NCI-H524 (cell line): ENCODE measurements at regions not wholly inside any gene's neighbourhood (a gene's known extent, or its start where the extent isn't known, plus 50 kb on each side); places are given as distances from the start of the nearest gene placed in this dataset.

Experiments used
- DNase-seq, 2 experiments: peaks; one replicate each; lab custom pipeline; 2025; lab: John Stamatoyannopoulos, UW

DNA sequence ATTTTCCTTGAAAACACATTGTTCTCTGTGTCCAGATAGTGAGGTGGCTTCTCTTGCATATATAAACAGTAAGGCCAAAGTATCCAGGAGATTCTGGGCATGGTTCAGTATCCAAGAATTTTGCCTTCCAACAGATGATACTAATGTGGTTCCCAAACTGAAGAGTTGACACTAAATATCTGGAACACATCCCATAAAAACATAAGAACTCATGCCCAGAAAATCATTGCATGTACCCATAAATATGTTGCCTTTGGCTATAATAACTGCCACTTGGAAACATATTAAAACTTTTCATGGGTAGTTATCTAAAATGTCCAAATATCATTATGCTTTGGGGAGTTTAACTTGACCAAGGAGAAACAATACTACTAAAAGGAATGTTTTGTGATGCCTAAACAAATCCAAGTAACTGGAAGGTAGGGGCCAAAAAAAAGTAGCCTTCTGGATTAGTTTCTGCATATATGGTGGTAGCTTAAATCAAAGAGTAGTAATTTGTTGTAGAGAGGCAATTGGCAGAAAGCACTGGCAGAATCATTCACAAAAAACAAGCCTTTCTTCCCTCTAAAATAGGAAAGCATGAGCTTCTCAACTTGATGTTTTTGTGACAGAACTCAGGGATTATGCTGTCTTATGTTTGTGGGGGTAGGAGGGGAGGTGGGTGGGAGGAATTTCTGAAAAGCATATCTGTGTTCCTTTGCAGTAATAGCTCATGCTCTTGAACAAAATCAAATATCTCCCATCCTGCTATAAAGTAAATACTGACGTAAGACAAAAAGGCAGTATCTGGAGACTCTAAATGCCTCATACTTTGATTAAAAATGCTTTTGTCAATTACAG, 753.9 kb downstream of the TUSC7 start:
- no peak for DNase-seq

DNA sequence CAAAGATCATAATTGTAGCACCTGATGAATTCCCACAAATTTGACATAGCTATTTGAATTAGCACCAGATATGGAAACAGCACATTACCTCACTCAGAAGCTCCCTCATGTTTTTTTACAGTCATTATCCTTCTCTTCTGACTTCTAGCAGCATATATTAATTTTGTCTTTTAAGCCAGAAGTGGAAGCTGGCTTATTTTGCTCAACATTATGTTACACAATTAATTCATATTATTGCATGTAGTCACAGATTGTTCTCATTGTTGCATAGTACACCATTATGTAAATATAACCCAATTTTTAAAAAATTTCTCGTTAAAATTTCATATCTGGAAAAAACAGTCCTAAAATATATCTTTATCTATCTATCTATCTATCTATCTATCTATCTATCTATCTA, 762.3 kb downstream of the TUSC7 start:
- DNase-seq: no peak

DNA sequence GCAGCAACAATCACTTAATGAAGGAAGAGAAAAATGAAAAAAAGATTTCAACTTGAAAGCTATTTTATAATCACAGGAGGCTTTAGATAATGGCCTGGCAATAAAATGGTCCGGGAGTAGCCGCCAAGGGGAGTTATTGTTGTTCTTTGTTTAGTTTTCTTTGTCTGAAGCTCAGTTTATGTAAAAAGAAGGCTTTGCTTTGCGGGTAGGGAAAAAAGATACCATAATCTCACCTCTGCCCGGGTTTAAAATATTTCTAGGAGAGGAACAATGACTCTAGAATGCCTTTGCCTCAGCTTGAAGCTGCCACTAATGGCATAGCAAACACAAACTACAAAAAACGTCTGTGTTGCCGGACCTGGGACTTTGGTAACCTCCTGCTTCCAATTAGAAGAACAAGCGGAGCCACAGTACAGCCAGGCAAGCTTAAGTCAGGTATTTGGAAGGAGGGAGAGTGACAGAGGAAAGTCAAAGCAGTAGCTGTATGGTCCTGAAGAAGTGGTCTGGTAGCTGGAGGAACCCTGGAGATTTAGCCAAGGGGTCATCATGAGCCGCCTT, 764.5 kb downstream of the TUSC7 start:
- no peak for DNase-seq

DNA sequence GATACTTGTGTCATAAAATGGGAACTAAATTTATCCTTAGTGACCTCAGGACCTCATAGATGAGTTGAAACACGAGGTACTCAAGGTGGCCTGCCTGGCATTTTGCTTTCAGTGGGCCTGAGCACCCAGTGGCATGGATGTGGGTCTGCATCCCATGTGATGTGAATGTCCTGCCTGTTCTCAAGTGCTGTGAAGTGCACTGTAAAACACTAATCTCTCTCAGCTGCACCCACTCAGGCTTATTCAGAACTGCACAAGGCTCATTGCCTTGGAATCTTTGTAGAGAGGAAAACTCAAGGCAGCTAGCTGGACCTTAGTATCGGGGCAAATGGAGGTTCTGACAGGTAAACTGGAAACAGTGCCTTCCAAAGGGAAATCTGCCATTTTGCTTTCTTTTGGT, 767.0 kb downstream of the TUSC7 start:
- peak; percentile 78 to 88 for DNase-seq

DNA sequence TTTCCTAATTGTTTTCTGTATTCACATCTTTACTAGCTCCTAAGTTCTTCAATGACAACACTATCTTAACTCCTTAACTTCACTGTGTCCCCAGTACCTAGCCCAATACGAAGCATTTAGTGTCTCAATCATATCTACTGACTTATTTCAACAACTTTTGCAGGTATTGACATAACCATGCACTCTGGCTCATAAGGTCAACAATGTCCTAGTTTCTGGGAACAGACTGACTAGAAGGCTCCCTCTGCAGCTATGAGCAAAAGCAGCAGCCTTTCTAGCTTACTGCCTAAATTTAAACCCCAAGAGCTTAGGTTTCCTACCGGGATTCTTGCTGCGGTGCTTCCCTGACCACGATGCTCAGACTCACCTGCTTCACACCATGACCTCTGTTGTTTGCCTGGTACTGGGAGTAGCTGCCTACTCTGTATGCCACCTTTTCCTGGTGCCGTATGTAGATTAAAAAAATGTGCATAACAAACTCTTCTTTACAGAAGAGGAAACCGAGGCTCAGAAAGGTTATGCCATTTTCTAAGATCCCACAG, 767.7 kb downstream of the TUSC7 start:
- DNase-seq: no peak

DNA sequence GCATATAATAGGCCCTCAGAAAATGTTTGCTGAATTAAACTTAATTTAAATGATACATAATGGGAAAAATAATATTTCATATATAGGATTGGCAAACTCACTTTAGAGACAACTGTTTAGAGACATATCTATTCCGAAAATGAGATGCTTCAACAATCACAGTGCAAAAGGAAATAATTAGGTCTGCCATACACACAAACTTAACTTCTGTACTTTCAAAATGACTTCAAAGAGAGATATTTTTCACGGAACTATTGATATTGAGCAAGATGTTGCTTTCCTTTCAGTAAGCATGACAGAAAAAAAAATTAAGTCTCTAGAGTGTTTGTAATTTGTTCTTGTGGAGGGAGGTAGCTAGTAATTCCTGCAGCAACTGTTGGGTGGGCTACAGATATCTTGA, 769.5 kb downstream of the TUSC7 start:
- no peak for DNase-seq

DNA sequence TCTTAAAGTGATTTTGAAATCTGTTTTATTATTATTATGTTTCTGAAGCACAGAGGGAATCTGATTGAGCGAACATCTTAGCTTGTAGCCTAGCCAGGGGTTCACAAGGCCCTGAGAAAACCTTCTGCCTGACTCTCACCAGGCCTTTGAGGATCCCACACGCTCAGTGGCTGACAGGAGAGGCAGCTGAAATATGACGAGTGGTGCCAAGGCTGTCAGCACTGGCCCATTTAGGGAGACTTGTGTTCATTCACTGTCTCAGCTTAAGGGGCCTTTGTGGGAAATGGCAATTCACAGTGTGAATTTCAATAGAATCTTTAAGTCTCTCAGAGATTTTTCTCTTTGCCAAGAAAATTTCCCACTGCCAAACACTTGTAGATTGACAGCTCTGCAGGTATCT, 770.9 kb downstream of the TUSC7 start:
- DNase-seq: no peak

DNA sequence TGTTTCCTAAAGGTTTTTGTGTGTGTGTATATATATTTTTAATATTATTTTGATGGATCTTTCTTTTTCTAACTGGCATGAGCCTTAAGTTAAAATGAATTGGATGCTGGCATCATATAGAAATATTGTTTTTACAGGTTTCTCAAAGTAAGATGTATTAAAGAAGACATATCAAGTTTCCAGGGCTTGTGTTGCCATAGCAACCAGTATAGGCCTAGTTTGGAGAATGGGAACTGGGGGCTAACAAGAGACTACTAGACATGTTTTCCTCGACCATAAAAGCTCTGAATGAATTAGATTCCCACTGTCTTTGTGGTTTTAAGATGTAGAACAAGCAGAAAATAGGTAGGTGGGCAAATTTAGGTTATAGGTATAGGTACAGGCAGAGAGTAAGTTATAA, 771.4 kb downstream of the TUSC7 start:
- peak; percentile 24 to 70 for DNase-seq

DNA sequence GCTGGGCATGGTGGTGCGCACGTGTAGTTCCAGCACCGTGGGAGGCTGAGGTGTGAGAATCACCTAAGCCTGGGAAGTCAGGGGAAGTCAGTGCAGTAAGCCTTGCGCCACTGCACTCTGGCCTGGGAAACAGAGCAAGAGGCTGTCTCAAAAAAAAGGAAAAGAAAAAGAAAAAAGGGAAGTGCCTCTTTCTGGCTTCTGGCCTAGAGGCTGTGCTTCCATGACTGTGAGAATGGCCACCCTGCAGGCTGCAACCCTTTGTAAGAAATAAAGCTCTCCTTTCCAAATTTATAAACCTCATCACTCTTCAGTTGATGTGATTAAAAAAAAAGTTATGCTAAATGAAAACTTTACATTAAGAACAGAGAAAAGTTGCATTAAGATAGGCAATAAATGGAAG, 774.3 kb downstream of the TUSC7 start:
- DNase-seq: no peak

DNA sequence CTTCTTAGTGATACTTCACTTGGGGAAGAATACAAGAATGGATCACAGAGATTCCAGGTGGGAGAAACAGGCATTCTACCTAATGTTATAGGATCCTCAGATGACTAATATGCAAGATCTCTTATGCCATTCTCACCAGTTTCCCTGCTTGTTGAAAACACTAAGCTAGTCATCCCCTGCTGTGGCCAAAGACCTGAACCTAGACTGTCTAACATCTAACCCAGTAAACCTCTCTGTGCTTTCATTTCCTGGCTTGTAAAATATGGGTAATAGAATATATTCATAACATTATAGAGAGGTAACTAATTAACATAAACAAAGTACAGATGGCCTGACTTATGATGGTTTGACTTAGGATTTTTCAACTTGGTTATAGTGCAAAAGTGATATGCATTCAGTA, 776.3 kb downstream of the TUSC7 start:
- DNase-seq: no peak

DNA sequence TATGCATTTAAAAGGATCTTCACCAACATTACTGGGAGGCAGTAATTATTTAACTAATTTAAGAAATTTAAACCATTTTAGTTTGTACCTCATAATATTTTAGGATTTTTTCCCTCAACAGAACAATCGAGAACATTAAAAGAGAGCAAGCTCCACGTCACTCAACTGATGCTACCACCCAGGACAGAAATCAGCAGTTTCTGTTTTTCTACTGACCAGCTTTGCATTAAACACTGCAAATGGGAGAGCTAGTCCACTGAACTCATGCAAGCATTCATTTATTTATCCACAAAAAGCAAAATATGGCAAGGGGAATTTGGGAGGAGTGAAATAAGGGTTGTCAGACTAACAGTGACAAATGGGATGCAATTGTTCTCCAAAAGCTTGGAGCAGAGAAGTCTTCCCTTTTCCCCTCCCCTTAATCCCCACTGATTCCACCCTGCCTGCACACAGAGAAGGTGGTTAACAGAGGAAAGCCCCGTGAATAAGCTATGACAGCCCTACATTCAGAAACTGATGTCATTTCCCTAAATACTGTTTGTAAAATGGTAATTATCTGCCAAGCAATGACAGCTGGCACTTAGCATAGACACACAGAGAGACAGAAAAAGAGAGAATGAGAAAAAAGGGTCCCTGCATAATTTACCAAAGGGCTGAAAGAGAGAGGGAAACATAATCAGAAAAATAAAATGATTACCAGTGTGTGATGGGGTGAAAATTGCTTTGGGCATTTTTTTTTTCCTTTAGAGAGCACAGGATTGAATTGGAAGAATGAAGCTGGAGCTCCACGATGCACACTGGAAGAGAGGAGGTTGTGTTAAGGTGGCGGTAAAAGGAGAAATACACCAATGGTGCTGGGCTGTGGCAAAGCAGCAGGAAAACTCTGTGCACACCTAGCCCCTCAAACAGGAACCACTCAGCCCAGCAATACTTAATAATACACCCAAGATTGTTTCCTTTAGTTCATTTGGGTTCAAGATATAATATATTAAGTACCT, 777.4 kb downstream of the TUSC7 start:
- peak in 1 of 2 experiments; percentile 32 for DNase-seq

DNA sequence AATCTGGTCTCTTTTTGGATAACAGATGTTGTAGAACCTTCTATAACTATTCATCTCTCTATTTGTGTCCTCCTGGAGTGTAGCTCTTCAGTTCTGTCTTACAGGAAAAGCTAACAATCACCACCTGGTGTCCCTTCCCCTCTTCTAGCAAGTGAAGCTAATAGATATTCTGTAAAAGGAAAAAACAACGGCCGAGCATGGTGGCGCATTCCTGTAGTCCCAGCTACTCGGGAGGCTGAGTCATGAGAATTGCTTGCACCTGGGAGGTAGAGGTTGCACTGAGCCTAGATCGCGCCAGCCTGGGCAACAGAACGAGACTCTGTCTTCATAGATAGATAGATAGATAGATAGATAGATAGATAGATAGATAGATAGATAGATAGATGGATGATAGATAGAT, 779.4 kb downstream of the TUSC7 start:
- peak in 1 of 2 experiments; percentile 11 for DNase-seq

DNA sequence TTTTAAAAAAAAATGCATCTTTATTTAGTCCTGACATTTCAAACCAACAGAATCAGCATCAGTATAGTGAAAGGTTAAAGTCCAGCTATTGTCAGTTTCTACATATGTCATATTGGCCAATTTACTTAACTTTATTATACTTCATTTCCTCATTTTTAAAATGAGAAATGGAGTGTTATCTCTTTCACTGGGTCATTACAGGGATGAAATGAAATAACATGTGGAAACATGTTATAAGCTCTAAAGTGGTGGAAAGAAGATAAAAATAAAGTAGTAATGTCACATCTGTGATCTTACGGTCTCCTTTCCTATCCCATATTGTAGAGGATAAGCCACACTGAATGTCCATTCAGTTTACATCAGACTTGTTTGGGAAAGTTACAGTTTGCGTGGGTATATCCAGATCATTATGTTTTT, 780.1 kb downstream of the TUSC7 start:
- DNase-seq: no peak

DNA sequence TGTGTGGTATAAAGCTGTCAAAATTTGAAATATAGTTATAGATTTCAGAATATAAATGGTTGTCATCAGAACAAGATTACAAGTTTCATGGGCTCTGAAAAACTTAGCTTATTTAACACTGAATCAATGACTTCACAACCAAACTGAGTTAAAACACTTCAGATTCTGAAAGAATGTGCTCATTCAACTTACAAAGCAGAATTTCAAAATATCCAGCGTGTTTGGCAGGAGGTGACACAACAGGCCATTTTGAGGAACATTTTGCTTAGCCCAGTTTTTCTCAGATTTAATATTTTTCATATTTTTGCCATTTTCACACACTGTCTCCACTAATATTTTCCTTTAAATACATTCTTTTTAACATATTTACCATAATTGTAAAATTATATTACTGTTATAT, 781.1 kb downstream of the TUSC7 start:
- no peak for DNase-seq

DNA sequence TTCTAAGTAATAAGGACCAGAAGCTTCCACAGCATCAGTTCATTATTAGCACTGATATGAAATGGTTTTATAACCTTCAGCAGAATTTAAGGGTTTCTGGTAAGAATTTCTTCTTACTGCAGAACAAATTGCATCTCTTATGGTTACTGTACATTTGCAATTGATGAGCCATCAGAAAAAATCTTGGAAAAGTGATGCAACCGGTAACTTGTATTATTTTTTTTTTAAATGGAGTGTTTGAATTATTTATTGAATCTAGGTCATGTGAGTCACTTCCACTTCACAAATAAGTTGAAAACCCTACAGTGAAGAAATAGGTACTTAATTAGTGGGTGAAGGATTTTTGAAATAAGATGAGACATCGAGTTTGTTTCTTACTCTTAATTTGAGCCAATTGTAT, 786.0 kb downstream of the TUSC7 start:
- DNase-seq: no peak

DNA sequence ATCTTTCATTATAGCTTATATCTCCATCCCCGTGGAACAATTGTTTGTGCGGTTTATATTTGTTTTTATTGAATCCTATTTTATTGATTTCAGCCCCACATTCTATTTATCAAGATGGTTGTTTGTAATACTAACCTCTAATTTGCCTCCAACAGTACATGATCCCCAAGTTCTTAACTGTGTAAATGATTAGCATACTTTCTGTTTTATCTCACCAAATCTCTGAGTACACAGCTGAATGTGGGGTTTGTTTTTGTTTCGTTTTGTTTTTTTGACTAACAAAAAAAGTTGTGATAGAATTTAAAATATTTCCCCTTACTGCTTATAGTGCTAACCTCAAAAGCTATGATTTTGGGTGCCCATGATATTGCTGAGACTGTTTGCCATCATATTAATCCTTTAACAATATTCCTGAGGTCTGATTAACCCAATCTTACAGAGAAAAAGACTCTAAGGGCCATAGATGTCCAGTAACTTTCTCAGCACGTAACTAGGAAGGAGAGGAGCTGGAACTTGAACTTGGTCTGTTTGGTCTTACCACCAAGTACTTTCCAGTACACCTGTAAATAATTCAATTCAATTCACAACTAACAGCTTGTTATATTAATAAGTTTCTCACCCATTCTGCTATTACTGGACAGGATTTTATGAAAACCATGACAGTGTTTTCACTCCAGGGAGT, 789.8 kb downstream of the TUSC7 start:
- no peak for DNase-seq

DNA sequence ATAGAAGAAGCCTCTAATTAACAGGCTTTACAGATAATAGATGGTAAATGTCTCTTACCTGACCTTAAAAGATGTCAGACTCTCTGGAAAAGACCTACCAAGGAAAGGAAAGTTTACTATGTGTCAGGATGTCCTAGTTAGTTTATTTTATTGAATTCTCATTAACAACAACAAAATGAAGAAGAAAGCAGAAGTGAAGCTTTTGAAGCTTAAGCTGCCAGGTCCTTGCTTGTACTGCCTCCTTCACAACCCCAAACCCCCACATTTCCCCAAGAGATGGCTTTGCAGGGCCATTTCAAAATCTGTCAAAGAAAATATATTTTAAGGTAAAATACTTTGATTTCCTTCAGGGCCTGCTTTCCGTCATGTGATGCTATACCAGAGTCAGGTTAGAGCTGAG, 798.4 kb downstream of the TUSC7 start:
- no peak for DNase-seq

DNA sequence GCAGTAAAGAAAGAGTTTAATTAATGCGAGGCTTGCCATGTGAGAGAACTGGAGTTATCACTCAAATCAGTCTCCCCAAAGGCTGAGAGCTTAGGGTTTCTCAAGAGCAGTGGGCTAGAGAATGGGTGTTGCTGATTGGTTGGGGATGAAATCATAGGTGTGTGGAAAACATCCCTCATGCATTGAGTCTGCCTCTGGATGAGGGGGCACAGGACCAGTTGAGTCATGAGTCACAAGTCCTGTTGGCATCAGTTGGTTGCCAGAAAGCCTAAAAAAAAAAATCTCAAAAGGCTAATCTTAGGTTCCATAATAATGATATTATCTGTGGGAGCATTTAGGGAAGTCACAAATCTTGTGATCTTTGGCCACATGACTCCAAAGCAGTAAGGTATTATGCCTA, 800.3 kb downstream of the TUSC7 start:
- no peak for DNase-seq

DNA sequence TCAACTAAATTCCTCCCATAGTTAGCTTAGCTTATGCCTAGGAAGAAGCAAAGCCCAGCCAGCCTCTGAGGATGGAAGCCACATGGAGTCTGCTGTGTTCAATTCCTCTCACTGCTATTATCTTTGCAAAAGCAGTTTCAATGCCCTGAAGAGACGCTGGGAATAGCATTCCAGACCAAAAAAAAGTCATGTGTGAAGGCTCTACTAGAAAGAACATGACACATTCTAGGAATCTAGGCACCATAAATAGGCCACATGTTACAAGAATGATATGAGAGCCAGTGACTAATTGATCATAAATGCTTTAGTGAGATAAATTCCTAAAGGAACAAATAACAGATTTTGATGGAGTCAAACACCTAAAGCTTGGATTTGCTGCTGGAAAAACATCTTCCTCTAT, 800.8 kb downstream of the TUSC7 start:
- no peak for DNase-seq

DNA sequence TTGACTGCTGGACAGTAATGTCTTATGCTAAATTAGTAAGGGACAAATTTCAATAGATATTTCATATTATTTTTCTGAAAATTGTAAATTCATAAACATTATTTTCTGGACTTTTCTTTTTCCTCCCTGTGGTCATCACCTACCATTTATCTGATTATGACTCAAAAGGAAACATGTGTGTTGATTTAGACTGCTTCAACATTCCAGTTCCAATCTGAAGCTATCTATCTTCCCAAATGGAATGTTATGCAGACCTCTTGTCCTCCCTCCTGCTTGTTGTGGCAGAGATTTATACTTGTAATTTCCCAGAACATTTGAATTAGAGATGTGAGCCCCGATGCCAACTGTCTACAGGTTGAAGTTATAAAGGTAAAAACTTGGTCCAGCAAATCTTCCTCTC, 803.4 kb downstream of the TUSC7 start:
- no peak for DNase-seq

DNA sequence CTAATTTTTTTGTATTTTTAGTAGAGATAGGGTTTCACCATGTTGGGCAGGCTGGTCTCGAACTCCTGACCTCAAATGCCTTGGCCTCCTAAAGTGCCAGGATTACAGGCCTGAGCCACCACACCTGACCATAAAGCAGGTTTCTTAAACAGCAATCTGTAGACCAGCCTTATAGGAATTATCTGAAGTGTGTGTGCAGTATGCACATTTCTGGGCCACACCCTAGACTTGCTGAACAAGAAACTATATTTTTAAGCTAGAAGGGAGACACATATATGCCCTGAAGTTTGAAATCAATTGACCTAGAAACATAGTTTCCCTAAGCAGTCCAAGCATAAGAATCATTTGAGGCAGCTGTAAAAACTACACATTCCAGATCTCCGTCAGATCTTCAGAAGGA, 805.7 kb downstream of the TUSC7 start:
- no peak for DNase-seq

DNA sequence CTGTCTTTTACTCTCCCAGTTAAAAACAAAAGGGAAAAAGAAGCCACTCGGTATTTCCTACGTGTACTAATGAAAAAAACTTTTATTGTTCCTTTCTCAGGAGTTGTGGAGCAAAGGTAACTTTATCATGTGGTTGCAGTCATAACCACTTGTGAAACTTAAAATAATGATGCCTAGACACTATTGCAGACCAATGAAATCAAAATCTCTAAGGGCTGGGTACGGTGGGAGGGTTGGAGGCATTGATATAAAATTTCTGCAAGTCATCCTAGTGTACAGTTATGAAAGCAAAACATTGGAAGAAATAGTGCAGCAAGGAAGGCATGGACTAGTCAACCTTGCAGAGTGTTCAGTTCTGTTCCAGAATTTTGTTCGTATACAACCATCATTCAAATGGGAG, 808.8 kb downstream of the TUSC7 start:
- no peak for DNase-seq
